ENCODE measurements at regions not wholly inside any gene's neighbourhood (a gene's known extent, or its start where the extent isn't known, plus 50 kb on each side); places are given as distances from the start of the nearest gene placed in this dataset.

GRCh38 chr6:165229216-165229615, 80.2 kb downstream of the C6orf118 start:
- Mint-ChIP-seq H3K27me3 (ENCODE audit: low read depth) (no peaks in the 10 kb centered on the region), H3K9me3 (peaks cover 32% of the 10 kb centered on the region), H3K36me3 (ENCODE audit: low read depth) (no peaks in the 10 kb centered on the region), H3K4me1 (ENCODE audit: low read depth) (no peaks in the 10 kb centered on the region), H3K27ac (no peak overlapping the region), H3K4me3 (ENCODE audit: low read depth) (no peak overlapping the region)
- intact Hi-C loops (cut with micrococcal nuclease), result no loop called here
- DNase-seq (ENCODE audit: low spot score), result no peak

- no peaks in the 10 kb centered on the region for H3K36me3 Mint-ChIP-seq (ENCODE audit: low read depth)
- H3K9me3 Mint-ChIP-seq, result peaks cover 45% of the 10 kb centered on the region
- H3K27me3 Mint-ChIP-seq (ENCODE audit: low read depth), result no peaks in the 10 kb centered on the region
Measured at GRCh38 chr6:165227644-165228329, 81.6 kb downstream of the C6orf118 start.

GRCh38 chr6:165223736-165224135, 85.7 kb downstream of the C6orf118 start:
- intact Hi-C loops (cut with micrococcal nuclease), result no loop called here
- DNase-seq (ENCODE audit: low spot score), result no peak
- no peak overlapping the region for H3K4me3 Mint-ChIP-seq (ENCODE audit: low read depth)
- no peaks in the 10 kb centered on the region for H3K27me3 Mint-ChIP-seq (ENCODE audit: low read depth)
- H3K27ac Mint-ChIP-seq, result no peak overlapping the region
- no peaks in the 10 kb centered on the region for H3K36me3 Mint-ChIP-seq (ENCODE audit: low read depth)
- H3K4me1 Mint-ChIP-seq (ENCODE audit: low read depth), result no peaks in the 10 kb centered on the region
- peaks cover 45% of the 10 kb centered on the region for H3K9me3 Mint-ChIP-seq

More at GRCh38 chr6:165227644-165228329, 81.6 kb downstream of the C6orf118 start:
- intact Hi-C loops (cut with micrococcal nuclease), result no loop called here
- no peak for DNase-seq (ENCODE audit: low spot score)
- no peak overlapping the region for H3K27ac Mint-ChIP-seq
- H3K4me1 Mint-ChIP-seq (ENCODE audit: low read depth), result no peaks in the 10 kb centered on the region
- no peak overlapping the region for H3K4me3 Mint-ChIP-seq (ENCODE audit: low read depth)

- intact Hi-C loops (cut with micrococcal nuclease), result no loop called here
- Mint-ChIP-seq H3K27me3 (ENCODE audit: low read depth) (no peaks in the 10 kb centered on the region), H3K27ac (no peak overlapping the region), H3K4me3 (ENCODE audit: low read depth) (no peak overlapping the region), H3K36me3 (ENCODE audit: low read depth) (no peaks in the 10 kb centered on the region), H3K9me3 (peaks cover 43% of the 10 kb centered on the region), H3K4me1 (ENCODE audit: low read depth) (no peaks in the 10 kb centered on the region)
- no peak for DNase-seq (ENCODE audit: low spot score)
Measured at GRCh38 chr6:165223101-165223500, 86.3 kb downstream of the C6orf118 start.

- no peaks in the 10 kb centered on the region for H3K4me1 Mint-ChIP-seq (ENCODE audit: low read depth)
- H3K27ac Mint-ChIP-seq, result no peak overlapping the region
- intact Hi-C loops (cut with micrococcal nuclease), result no loop called here
- no peak overlapping the region for H3K4me3 Mint-ChIP-seq (ENCODE audit: low read depth)
- DNase-seq (ENCODE audit: low spot score), result no peak
- H3K9me3 Mint-ChIP-seq, result peaks cover 39% of the 10 kb centered on the region
- no peaks in the 10 kb centered on the region for H3K36me3 Mint-ChIP-seq (ENCODE audit: low read depth)
- no peaks in the 10 kb centered on the region for H3K27me3 Mint-ChIP-seq (ENCODE audit: low read depth)
Measured at GRCh38 chr6:165222315-165223025, 86.9 kb downstream of the C6orf118 start.

- no peak for DNase-seq (ENCODE audit: low spot score)
- Mint-ChIP-seq H3K9me3 (peaks cover 36% of the 10 kb centered on the region), H3K36me3 (ENCODE audit: low read depth) (no peaks in the 10 kb centered on the region), H3K4me1 (ENCODE audit: low read depth) (no peaks in the 10 kb centered on the region), H3K27ac (no peak overlapping the region), H3K4me3 (ENCODE audit: low read depth) (no peak overlapping the region), H3K27me3 (ENCODE audit: low read depth) (no peaks in the 10 kb centered on the region)
- intact Hi-C loops (cut with micrococcal nuclease), result no loop called here
Measured at GRCh38 chr6:165220045-165220444, 89.4 kb downstream of the C6orf118 start.

GRCh38 chr6:165219629-165220028, 89.8 kb downstream of the C6orf118 start:
- H3K27ac Mint-ChIP-seq, result no peak overlapping the region
- H3K27me3 Mint-ChIP-seq (ENCODE audit: low read depth), result no peaks in the 10 kb centered on the region
- intact Hi-C loops (cut with micrococcal nuclease), result no loop called here
- no peak overlapping the region for H3K4me3 Mint-ChIP-seq (ENCODE audit: low read depth)
- no peaks in the 10 kb centered on the region for H3K36me3 Mint-ChIP-seq (ENCODE audit: low read depth)
- no peak for DNase-seq (ENCODE audit: low spot score)
- no peaks in the 10 kb centered on the region for H3K4me1 Mint-ChIP-seq (ENCODE audit: low read depth)
- H3K9me3 Mint-ChIP-seq, result peaks cover 36% of the 10 kb centered on the region

GRCh38 chr6:165218829-165219228, 90.6 kb downstream of the C6orf118 start:
- Mint-ChIP-seq H3K27ac (no peak overlapping the region), H3K9me3 (peaks cover 34% of the 10 kb centered on the region), H3K4me3 (ENCODE audit: low read depth) (no peak overlapping the region), H3K27me3 (ENCODE audit: low read depth) (no peaks in the 10 kb centered on the region), H3K4me1 (ENCODE audit: low read depth) (no peaks in the 10 kb centered on the region), H3K36me3 (ENCODE audit: low read depth) (no peaks in the 10 kb centered on the region)
- intact Hi-C loops (cut with micrococcal nuclease), result no loop called here
- no peak for DNase-seq (ENCODE audit: low spot score)

- DNase-seq (ENCODE audit: low spot score), result no peak
- no peaks in the 10 kb centered on the region for H3K27me3 Mint-ChIP-seq (ENCODE audit: low read depth)
- H3K4me1 Mint-ChIP-seq (ENCODE audit: low read depth), result no peaks in the 10 kb centered on the region
- H3K36me3 Mint-ChIP-seq (ENCODE audit: low read depth), result no peaks in the 10 kb centered on the region
- H3K27ac Mint-ChIP-seq, result no peak overlapping the region
- H3K4me3 Mint-ChIP-seq (ENCODE audit: low read depth), result no peak overlapping the region
- intact Hi-C loops (cut with micrococcal nuclease), result no loop called here
- H3K9me3 Mint-ChIP-seq, result peaks cover 16% of the 10 kb centered on the region
Measured at GRCh38 chr6:165206798-165207197, 102.6 kb downstream of the C6orf118 start.

GRCh38 chr6:165205632-165206031, 103.8 kb downstream of the C6orf118 start:
- peaks cover 22% of the 10 kb centered on the region for H3K9me3 Mint-ChIP-seq
- intact Hi-C loops (cut with micrococcal nuclease), result no loop called here
- H3K36me3 Mint-ChIP-seq (ENCODE audit: low read depth), result no peaks in the 10 kb centered on the region
- no peaks in the 10 kb centered on the region for H3K27me3 Mint-ChIP-seq (ENCODE audit: low read depth)
- H3K4me3 Mint-ChIP-seq (ENCODE audit: low read depth), result no peak overlapping the region
- no peaks in the 10 kb centered on the region for H3K4me1 Mint-ChIP-seq (ENCODE audit: low read depth)
- H3K27ac Mint-ChIP-seq, result no peak overlapping the region
- no peak for DNase-seq (ENCODE audit: low spot score)

GRCh38 chr6:165204807-165205545, 104.4 kb downstream of the C6orf118 start:
- Mint-ChIP-seq H3K27ac (no peak overlapping the region), H3K27me3 (ENCODE audit: low read depth) (no peaks in the 10 kb centered on the region), H3K4me3 (ENCODE audit: low read depth) (no peak overlapping the region), H3K9me3 (peaks cover 25% of the 10 kb centered on the region), H3K36me3 (ENCODE audit: low read depth) (no peaks in the 10 kb centered on the region), H3K4me1 (ENCODE audit: low read depth) (no peaks in the 10 kb centered on the region)
- DNase-seq (ENCODE audit: low spot score), result no peak
- intact Hi-C loops (cut with micrococcal nuclease), result no loop called here

- intact Hi-C loops (cut with micrococcal nuclease), result no loop called here
- Mint-ChIP-seq H3K27me3 (ENCODE audit: low read depth) (no peaks in the 10 kb centered on the region), H3K4me1 (ENCODE audit: low read depth) (no peaks in the 10 kb centered on the region), H3K9me3 (peaks cover 26% of the 10 kb centered on the region), H3K27ac (no peak overlapping the region), H3K4me3 (ENCODE audit: low read depth) (no peak overlapping the region), H3K36me3 (ENCODE audit: low read depth) (no peaks in the 10 kb centered on the region)
- DNase-seq (ENCODE audit: low spot score), result no peak
Measured at GRCh38 chr6:165200178-165200577, 109.2 kb downstream of the C6orf118 start.

- H3K4me3 Mint-ChIP-seq (ENCODE audit: low read depth), result no peak overlapping the region
- no peaks in the 10 kb centered on the region for H3K27me3 Mint-ChIP-seq (ENCODE audit: low read depth)
- intact Hi-C loops (cut with micrococcal nuclease), result no loop called here
- H3K9me3 Mint-ChIP-seq, result peaks cover 7% of the 10 kb centered on the region
- DNase-seq (ENCODE audit: low spot score), result no peak
- H3K27ac Mint-ChIP-seq, result no peak overlapping the region
- no peaks in the 10 kb centered on the region for H3K4me1 Mint-ChIP-seq (ENCODE audit: low read depth)
- no peaks in the 10 kb centered on the region for H3K36me3 Mint-ChIP-seq (ENCODE audit: low read depth)
Measured at GRCh38 chr6:165191461-165191860, 117.9 kb downstream of the C6orf118 start.
